HL-60/S4 treated with phorbol 12-myristate 13-acetate at 8.2 ng/mL for 4 days and 3 days (cell line): ENCODE measurements at regions not wholly inside any gene's neighbourhood (a gene's known extent, or its start where the extent isn't known, plus 50 kb on each side); places are given as distances from the start of the nearest gene placed in this dataset.
"Not testable (repeated sequence)": the region's sequence is repeated elsewhere in the genome, so short reads cannot be mapped to it uniquely, and the experiment has no call there.

Source experiments
- in situ Hi-C: fragments of 300-500 bp; cut with MboI; formaldehyde crosslinking; loops from 2 replicates; pipeline ENCODE4 v1.15.0; 2022; ENCODE audit warnings: low sequenced_read_pairs

DNA sequence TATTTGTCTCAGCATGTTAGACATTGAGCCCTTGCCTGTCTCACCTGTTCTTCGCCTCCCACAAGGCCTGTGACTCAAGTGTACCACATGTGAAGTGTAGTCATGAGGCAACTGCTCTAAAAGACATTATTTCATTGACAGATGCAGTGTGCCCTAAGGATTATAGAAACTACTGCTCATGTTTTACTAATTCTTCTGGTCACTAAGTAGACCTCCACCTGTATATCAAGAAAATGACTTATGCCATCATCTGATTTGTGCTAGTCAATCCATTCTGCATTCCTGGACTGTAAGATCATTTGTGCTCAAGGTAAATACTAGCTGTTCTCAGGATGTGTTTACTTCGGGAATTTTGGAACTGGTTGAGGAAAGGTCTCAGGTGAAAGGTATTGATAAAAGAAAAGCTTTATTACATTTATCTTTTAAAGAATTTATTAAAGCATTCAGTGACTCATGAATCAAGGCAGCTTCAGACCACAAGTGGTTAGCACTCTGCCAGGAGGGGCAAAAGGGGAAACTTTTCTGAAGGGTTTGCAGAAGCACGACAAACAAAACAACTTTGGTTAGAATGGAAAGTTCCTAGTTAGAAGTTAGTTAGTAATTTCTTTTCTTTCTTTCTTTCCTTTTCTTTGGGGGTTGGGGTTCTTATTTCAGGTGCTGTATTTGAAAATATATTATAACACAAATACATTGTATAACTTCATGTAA lies 465.3 kb upstream of the CBLB start:
- in situ Hi-C loops: no loop called here

DNA sequence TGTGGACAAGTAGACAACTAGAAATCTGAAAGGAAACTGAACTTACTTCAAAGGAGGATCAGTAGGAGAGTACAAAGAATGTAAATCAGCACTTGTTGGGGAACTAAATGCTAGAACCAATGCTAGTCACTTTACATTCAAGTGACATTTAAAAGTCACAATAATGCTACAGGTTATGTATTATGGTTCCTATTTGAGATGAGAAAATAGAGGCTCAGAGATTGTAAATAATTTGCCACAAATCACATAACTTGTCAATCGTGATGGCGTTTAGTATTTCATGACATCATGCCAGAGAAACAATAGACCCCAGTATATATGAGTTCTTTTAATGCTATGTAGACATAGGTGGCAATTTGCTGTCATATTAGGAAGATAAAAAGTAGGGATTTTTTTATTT lies 467.8 kb upstream of the CBLB start:
- in situ Hi-C loops: no loop called here

DNA sequence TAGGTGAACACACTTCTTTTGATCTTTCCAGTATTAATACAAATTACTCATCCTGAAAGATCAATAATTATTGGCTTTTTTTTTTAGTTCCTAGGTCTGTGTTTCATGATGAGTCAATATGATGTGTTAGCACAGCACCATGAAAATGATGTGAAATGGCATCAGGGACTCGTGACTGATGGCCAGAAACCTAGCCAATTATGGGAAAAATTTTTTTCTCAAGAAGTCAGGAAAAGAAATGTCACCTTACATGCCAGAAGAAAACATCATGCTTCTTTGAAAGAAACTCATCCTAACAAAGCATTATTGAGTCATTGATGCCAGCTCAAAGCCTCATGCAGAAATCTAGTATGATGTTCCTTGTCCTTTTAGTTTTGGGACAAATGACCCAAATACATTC lies 468.3 kb upstream of the CBLB start:
- in situ Hi-C loops: no loop called here

DNA sequence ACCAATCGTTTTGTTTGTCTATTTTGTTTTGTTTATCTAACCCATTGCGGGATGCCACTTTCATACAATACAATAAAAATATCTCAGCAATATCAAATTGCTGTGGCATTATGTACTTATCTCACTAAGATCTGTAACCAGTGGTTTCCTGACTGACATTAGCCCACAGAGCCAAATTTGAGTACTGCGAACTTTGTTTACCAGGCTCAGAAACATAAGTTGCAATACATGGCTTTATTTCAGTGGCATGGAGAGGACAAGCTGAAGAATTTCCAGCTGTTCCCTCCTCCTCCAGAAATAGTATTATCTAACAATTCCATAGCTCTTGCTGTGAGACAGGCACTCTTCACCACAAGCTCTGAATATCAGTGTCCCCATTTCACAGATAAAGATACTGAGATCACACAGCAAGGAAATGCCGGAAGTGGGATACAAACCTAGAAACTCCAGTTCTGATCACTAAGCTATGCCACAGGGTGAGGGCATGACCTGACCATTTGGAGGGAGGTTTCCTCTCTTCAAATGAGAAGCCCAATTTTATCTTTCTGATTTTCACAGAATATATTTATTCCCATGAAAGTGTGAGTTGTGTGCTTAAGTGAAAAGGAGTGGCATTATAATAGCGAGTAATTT lies 469.9 kb upstream of the CBLB start:
- in situ Hi-C loops: no loop called here

DNA sequence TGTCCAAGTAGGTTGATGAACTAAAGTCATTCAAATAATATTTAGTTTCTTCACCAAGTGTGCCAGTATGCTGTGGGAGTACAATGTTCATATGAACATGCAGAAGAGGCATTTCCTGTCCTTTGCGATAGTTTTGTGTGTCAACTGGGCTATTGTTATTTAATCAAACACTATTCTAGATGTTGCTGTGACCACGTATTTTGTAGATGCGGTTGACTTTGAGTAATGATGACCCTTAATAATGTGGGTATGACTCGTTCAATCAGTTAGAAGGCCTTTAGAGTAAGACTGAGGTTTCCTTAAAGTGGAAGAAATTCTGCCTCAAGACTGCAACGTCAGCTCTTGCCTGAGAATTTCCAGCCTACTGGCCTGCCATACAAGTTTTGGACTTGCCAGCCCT lies 470.7 kb upstream of the CBLB start:
- in situ Hi-C loops: no loop called here

DNA sequence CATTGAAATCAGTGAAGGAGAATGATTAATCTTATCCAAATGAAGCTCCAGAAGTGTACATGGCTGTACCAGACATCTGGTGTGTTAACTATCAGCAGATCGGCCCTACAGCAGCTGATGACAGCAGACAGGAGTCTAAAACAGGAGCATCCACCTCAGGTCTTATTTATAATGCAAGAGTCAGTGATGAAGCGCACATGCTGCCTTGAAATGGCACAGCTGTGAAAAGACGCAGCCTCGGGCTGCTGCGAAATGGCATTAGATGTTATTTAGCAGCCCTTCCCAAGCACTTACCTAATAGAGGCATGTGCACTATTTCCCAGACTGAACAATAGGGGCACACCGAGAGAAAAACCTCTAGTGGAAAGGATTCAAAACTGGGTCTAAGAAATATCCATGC lies 472.3 kb upstream of the CBLB start:
- in situ Hi-C loops: no loop called here

DNA sequence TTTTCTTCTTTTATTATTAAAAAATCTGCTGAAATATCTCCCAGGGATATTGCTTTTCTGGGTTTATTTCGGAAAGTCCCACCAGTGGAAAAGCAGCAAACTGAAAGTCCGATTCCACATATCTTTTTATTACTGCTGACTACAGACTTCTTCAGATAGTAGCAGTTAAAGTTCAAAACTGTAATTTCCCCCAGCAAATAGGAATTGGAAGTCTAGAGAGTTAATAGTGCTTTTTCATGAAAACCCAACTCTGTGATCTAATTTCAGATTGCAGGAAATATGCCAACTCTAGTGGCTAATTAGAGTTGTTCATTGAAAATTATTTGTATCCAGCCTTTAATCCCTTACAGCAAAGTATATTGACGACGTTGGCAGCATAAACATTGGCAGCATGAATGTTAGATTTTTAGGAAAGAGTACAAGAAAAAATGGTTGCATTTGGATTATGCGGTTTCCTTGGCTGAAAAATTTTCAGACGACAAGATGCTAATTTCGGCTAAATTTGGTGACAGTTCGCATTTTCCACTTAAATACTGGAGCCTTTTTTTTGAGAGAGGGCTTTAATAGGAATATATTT lies 472.9 kb upstream of the CBLB start:
- in situ Hi-C loops: no loop called here

DNA sequence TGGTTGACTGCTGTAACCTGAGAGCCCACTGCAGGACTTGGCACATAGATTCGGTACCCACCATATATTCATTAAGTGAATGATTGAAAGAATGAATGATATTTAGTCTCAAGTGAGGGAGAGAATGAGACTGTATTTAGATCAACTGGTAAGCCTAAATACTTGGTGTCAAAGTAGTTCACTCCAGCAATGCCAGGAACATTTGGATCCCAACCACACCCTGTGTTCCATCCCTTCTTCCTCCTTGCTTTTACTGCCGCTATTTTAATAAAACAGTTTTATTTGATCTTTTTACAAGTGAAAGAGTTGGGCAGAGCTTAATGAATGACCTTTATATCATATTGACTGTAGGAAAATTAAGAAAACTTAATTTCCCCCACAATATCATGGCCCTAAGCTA lies 473.6 kb upstream of the CBLB start:
- in situ Hi-C loops: no loop called here

DNA sequence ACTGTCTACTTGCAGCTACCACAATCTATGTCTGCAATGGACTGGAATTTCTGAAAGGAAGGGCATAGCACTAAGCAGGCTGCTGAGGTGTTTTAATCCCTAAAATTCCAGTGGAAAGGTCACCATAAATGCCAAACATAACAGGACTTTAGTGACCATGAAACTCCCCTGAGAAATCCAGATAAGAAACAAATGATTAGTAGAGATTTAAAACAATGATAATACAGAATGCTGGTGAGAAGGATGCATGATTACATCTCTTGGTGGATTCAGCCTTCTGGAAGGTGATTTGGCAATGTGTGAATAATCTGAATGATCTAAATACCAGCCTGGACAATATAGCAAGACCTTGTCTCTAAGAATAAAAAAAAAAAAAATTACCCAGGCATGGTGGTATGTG lies 475.0 kb upstream of the CBLB start:
- in situ Hi-C loops: no loop called here

DNA sequence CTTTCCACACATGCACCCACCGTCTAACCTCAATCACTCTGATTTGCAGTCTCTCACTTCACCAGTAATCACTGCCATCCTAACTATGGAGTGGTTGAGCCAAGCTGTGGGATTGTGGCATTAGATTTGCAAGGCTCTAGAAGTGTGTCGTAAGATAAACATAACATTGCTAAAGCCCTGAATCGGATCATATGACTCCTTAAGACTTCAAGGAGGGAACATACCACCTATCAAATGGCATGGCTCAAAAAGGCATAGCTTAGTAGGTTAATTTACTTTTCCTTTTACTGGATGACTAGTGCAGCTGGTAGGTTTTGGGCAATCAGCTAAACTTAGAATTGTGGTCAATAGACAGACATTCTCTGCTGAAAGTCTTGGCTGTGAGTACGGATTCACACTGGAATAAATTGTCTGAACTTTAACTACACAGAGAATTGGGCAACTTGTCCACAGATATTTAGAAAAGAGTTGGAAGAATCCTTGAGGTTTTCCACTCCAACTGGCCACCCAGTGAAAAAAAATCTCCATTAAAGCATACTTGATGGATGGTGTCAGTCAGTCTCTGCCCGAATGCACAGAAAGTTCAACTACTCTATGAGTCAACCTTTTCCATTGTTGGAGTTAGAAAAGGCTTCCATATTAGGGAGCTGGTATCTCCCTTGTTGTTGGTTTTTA lies 476.7 kb upstream of the CBLB start:
- in situ Hi-C loops: no loop called here

DNA sequence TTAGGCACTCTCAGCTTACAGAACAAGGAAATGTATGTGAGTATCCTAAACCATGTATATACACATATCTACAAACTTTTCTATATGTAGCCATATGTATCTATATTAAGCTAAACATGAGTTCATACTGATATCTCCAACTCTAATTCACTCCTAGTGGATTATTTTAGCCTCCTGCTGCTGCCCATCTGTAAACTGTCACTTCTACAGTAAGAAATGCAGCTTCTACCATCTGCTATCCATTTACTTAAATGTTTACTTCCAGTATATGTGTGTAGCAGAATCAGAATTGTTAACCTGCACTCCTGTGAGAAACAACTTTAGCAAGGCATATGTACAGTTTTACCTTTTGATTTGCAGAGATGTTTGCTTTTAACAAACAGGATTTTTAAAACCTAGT lies 478.5 kb upstream of the CBLB start:
- in situ Hi-C loops: no loop called here

DNA sequence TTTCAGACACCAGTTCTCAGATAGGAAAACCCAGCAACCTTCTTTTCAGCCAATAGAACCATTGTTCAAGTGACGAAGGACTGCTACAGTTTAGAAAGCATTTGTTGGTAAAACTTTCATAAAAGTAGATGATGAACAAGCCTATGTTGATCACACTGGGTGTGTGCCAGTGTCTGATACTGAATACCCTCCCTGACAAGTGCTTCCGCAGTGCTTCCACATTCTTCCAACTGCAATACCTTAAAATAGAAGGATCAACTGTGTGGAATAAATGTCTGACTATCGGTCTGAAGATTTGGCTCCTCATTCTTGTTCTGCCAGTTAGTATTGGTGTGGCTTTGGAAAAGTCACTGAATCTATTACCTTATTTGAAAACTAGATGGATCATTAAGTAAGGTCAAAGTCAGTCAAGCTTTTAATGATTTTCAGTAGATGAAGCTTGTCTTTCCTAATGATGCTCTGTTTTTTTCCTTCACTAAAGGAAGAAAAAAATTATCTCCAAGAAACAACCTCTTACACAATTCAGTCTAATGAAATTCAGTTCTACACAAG lies 479.4 kb upstream of the CBLB start:
- in situ Hi-C loops: no loop called here

DNA sequence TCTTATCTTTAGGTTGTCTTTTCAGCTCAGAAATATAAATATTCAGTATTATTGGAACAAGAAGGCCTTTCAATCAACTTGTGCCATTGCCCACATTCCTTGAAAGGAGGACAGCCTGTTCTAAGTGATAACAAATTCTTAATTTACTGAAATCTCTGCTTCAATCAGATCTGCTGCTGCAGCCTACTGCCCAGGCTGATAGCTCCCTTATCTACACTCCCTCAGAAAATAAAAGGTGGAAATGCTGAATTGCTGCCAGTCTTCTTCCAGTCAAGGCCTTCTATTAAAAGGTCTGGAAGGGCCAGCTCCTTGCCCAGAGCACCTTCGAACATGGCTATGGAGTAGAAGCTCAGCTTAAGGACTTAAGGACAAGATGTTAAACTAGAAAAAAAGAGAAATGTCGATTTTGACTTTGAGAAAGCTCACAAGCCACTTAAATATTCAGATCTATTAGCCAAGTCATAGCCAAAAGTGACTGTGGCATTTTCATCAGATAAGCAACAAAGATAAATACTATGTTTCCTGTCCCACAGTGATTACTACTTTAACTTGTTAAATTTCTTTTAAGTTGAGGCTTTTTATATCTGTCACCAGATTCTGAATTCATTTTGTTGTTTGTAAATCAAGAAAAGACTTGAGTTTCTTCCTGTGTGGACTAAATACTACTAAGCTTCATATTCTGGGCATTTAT lies 480.5 kb upstream of the CBLB start:
- in situ Hi-C loops: no loop called here

DNA sequence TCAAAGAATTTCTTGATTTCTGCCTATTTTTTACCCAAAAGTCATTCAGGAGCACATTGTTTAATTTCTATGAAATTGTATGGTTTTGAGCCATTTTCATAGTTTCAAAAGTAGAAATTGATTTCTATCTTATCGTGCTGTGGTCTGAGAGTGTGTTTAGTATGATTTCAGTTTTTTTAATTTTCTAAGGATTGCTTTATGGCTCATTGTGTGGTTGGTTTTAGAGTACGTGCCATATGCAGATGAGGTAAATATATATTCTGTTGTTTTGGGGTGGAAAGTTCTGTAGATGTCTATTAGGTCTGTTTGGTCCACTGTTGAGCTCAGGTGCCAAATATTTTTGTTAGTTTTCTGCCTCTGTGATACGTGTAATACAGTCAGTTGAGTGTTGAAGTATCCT lies 487.1 kb upstream of the CBLB start:
- in situ Hi-C loops: no loop called here

DNA sequence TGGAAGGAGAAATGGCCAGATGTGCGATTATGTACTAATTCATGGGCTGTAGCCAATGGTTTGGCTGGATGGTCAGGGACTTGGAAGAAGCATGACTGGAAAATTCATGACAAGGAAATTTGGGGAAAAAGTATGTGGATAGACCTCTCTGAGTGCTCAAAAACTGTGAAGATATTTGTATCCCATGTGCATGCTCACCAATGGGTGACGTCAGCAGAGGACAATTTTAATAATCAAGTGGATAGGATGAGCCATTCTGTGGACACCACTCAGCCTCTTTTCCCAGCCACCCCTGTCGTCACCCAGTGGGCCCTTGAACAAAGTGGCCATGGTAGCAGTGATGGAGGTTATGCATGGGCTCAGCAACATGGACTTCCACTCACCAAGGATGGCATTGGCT lies 490.9 kb upstream of the CBLB start:
- in situ Hi-C loops: no loop called here

DNA sequence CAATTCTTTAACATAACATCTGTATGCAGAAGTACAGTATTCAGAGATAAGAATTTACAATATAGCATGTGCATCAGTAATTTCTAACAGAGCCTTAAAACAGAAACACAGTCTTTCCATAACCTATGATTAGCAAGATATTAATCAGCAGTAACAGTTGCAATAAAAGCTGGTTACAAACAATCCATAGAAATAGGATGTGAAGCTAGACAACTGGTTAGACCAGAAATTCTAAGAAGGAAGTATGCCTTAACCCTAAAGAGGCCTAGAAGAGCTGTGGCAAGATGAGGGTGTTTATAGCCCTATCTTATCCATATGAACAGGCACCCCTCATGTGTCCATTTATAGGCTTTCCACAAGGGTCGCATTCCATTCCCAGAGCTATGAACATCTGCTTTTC lies 492.1 kb upstream of the CBLB start:
- in situ Hi-C loops: not testable (repeated sequence)

DNA sequence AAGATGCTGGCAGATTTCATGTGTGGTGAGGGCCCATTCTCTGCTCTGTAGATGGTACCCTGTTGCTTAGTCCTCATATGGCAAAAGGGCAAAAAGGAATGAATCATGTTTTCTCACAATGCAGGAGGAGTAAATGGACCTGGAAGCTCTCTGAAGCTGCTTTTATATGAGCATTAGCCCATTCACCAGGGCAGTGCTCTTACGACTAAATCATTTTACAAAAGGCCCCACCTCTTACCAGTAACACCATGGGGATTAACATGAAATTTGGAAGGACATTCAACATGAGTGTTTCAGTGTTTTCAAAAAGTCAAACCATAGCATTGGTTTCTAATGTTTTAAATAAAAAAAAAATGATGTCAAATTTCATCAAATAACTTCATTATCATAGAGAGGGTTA lies 495.7 kb upstream of the CBLB start:
- in situ Hi-C loops: no loop called here

DNA sequence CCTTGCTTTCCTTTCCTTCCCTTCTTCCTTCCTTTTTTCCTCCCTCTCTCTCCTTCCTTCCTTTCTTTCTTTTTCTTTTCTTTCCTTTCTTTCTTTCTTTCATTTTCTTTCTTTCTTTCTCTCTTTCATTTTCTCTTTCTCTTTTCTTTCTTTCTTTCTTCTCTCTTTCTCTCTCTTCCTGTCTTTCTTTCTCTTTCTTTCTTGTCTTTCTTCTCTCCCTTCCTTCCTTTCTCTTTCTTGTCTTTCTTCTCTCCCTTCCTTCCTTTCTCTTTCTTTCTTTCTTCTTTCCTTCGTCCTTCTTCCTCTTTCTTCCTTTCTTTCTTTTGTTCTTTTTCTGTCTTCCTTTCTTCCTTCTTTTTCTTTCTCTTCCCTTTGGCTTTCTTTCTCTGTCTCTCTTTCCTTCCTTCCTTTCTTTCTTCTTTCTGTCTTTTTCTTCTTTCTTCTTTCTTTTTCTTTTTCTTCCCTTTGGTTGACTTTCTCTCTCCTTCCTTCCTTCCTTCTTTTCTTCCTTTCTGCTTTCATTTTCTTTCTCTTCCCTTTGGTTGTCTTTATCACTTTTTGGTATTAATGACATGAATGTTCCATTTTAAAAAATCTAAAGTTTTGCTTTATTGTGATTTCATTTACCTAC lies 496.4 kb upstream of the CBLB start:
- in situ Hi-C loops: no loop called here

DNA sequence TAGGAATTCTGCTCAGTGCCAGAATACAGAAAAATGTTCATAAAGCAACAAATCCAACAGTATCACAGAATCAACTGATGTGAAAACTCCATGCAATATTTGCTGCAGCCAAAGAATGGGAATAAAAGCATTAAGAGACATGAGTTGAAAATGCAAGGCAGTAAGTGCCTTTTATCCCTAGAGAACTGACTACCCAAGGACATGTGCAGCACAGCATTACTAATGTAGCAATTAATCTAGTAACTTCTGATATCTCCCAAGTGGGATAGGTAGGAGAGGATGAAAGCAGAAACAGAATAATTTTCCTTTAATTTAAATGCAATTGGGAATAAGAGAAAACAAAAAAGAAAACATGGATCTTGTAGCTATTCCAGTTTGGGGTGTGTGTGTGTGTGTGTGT lies 497.5 kb upstream of the CBLB start:
- in situ Hi-C loops: no loop called here

DNA sequence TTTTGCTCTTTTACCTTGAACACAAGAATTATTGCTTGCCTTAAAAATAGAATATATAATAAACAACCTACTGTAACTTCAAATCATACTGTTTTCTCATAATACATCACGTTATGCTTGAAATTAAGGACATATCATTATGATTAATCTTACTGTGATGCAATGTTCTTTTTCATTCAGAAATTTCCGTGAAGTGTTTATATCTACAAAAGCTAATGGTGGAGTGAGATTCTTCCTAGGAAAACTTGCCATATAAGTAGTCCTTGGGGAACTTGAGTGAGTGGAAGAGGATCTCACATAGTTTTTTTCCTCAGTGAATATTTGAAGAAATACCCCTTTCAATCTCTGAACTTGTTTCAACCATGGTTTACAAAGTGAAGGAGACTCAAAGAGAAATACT lies 498.7 kb upstream of the CBLB start:
- in situ Hi-C loops: no loop called here
